HG03354 (cell line): ENCODE measurements at regions not wholly inside any gene's neighbourhood (a gene's known extent, or its start where the extent isn't known, plus 50 kb on each side); places are given as distances from the start of the nearest gene placed in this dataset.

Experiments
- ATAC-seq: cut with Tn5 transposase; IDR thresholded peaks from one replicate; pipeline ENCODE4 v1.9.1; 2021; ENCODE audit warnings: mild to moderate bottlenecking; ENCODE audit not compliant: unreplicated experiment, poor library complexity, severe bottlenecking

- no peak for ATAC-seq
Observed at GRCh38 chr16:86175816-86176215, 276.9 kb downstream of the IRF8 start.

GRCh38 chr16:86176462-86176861, 277.5 kb downstream of the IRF8 start:
- ATAC-seq: no peak

GRCh38 chr16:86180244-86180643, 281.3 kb downstream of the IRF8 start:
- ATAC-seq: no peak

- ATAC-seq: no peak
Observed at GRCh38 chr16:86180780-86181179, 281.8 kb downstream of the IRF8 start.

DNA sequence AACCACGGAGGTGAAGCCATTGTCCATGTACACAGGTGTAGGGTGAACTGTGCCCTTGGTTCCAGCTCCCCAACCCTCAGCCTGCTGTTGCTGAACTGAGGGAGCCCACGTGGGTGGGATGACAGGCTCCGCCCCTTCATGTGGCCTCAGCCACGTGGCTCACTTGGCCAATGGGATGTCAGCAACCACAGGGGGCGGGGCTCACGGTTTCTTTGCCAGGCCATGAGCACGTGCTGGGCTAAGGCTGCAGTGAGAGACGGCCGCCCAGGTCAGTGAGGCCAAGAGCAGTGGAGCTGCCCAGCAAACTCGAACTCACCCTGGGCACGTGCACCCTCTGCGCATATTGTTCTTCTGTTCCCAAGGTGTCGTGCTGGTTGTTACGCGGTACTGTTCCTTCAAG, 282.6 kb downstream of the IRF8 start:
- no peak for ATAC-seq

DNA sequence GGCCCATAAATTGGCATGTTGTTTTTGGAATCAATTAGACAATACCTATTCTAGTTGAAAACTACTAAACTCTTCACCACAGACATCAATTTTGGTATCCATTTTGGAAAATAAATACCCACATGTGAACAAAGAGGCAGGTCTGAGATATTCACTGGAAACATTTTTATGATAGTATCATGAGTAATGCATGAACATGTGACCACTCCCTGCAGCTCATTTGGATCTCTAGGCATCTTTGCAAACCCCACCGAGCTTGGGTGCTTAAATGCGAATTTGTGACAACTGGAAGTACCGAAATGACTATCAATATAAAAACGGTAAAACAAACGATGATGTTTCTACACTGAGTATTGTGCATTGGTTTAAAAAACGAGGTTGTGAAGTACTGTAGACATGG, 285.2 kb downstream of the IRF8 start:
- ATAC-seq: no peak

DNA sequence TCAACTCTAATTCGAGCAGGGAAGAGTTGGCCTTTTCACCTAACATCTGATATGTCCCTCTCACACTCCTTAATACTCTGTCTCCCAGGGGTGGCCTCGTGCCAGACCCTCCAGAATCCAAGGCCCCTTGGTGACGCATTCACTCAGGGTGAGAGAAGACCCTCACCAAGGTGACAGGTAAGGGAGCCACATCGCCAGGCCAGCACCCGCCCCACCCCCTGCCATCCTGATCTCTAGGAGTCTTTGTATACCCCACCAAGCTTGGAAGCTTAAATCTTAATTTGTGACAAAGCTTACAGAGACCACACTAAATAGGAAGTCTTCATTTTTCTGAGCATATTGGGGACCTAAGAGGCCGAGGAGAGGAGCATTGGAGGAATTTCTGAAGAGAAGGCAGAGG, 286.1 kb downstream of the IRF8 start:
- ATAC-seq: no peak

DNA sequence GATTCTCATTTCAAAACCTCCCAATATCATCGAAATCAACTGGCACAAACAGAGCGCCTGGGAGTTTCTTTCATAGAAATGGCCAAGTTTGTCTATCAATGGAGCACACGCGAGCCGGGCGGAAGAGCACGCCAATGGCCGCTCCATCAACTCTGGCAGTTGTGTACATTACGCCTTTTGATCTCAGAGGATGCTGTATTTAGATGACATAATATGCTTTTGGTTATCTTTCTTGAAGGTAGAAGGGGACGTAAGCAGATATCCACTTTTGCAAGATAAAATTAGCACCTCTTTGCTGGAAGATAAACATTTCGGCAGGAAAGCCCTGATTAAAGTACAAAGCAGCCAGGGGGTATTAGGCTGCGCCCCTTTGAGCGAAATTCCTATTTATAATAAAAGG, 287.4 kb downstream of the IRF8 start:
- no peak for ATAC-seq

GRCh38 chr16:86189934-86190333, 291.0 kb downstream of the IRF8 start:
- no peak for ATAC-seq

DNA sequence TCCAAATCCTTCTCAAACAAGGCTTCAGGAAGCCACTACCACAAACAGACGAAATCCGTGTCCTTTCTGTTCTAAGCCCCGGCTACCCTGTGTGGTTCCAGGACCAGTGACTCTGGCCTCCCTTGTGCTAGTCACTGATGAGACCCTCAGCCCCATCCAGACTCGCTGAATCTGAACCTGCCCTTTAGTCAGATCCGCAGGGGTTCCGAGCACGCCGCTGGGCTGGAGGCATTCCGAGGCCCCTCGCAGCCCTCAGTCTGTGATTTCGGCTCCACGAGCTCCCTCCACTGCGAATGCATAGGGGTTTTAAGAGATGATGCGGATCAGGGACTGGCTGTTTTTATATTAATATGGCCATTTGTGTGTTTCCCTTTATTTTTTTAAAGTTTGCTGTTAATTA, 292.7 kb downstream of the IRF8 start:
- no peak for ATAC-seq

- no peak for ATAC-seq
Observed at GRCh38 chr16:86193528-86194193, 294.7 kb downstream of the IRF8 start.

- ATAC-seq: no peak
Observed at GRCh38 chr16:86195863-86196630, 297.1 kb downstream of the IRF8 start.

DNA sequence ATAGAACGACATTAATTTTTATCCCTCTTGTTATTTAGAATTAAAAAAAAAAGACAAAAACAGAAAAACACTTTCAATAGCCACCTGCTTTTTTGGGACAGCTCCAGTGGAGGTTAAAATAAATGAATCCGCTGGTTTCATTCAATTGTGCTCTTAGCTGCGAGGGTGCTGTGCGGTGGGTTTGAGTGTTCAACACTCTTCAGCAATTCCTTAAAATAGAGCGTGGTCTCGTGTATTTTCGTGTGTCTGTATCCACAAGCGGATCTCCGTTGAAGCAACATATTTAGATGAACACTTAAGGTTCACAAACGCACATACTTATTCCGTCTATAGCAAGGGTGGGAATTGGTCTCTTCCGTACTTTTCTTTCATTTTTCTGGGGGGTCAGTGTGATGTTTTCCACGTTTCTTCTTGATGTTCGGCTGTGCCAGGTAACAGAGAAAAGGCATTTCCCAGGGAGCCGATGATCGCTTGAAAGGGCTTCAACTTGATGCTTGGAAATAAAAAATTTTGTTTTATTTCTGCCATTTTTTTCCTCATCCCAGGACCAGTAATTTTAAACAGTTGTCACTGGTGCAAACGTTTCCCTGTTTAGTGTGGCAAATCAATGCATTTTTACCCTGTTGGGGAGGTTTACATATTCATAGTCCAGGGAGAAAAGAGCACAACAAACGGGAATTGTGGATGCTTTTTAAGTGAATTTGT, 297.9 kb downstream of the IRF8 start:
- no peak for ATAC-seq

DNA sequence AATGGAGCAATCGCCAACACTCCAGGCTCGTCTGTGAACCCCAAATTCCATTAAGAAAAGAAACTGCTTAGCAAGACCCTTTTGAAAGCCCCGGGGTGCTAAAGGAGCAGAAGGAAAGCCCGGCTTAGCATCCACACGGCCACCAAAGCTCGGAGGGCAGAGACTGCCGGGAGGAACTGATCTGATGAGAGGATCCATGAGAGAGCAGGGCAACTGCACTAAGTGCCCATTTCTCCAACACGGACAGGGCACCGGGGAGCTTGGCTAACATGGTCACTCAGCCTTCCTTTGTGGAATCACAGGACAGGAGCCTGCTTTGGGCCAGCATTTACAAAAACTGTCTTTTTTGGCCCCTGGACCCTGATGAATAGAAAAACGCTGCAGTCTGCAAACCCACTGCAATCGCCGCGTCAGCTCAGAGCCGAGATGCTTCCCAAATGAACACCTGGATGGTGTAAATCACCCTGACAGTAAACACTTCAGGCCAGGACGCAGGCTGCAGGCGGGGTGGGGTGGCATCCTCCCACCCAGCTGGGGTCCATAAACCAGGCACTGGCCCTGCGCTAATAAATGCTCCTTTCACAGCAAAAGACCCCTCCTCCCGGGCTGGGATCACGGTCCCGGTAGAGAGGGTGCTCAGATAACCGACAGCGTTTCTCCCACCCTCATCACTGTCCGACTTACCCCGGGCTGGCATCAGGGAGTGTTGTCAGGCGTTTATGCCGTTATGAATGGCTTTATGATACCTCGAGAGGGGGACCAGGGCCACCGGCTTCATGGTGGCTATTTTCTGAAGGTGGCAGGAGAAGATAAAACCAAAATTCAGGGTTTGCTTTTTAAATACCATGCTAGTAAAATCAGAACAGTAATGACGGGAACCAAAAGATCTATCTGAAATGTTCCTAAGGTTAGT, 299.5 kb downstream of the IRF8 start:
- ATAC-seq: no peak

- no peak for ATAC-seq
Observed at GRCh38 chr16:86199182-86199581, 300.2 kb downstream of the IRF8 start.

DNA sequence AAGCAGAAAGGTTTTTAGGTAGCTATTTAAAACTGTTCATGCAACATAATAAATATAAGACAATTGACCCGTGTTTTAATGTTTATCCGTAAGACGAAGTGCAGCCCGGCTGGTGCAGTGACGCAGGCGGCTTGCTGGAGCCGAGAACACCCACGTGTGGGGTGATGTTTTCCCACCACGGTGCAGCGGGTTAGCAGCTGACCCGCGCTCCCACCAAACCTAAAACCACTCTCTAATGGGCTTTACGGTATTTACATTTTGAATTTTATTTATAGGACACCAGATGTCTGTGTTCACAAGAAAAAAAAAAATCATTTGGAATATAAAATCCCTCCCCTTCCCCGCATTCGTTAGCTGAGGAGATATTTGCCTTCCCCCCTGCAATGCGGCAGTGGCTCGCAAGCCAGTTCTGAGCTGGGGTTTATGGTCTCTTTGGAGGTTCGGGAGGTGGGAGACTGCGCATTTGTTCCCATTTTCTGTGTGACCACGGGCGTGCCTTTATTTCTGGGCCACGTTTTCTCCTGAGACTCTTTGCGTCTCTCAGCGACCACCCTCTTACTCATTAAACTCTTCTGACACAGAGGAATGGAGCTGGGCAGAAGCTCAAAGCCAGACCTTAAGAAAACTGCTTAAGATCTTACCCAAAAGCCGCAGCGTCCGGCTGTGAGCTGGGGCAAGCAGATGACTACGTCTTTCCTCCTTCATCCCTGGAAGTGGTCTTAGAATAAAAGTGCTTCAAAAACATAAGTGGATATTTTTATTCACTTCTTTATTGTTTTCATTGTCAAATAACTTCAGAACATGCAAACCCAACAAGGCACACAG, 301.1 kb downstream of the IRF8 start:
- ATAC-seq: no peak

- no peak for ATAC-seq
Observed at GRCh38 chr16:86200722-86201121, 301.8 kb downstream of the IRF8 start.

- no peak for ATAC-seq
Observed at GRCh38 chr16:86201746-86202145, 302.8 kb downstream of the IRF8 start.

GRCh38 chr16:86202267-86202666, 303.3 kb downstream of the IRF8 start:
- ATAC-seq: no peak
